Immature natural killer cell (primary cell): ENCODE measurements at regions not wholly inside any gene's neighbourhood (a gene's known extent, or its start where the extent isn't known, plus 50 kb on each side); places are given as distances from the start of the nearest gene placed in this dataset.
"Not testable (repeated sequence)": the region's sequence is repeated elsewhere in the genome, so short reads cannot be mapped to it uniquely, and the experiment has no call there.

Experiments used
- DNase-seq, 3 donors: peaks; one replicate each; pipeline ENCODE4 v3.0.0; 2022; ENCODE audit warnings: mixed read lengths in 1 of 3
- H3K27ac Mint-ChIP-seq, 6 donors: one replicate each; pipeline ENCODE4 v1.8.0; 2020; ENCODE audit warnings: mixed read lengths in 6 of 6, mild to moderate bottlenecking in 5 of 6, inconsistent platforms in 4 of 6, moderate library complexity in 3 of 6
- H3K27me3 Mint-ChIP-seq, 3 donors: one replicate each; pipeline ENCODE4 v1.8.0; 2020 to 2021; ENCODE audit warnings: low read depth in 3 of 3, mild to moderate bottlenecking in 3 of 3, mixed read lengths in 3 of 3, moderate library complexity in 3 of 3, inconsistent platforms in 1 of 3
- H3K36me3 Mint-ChIP-seq, 3 donors: one replicate each; pipeline ENCODE4 v1.8.0; 2020; ENCODE audit warnings: mixed read lengths in 3 of 3, inconsistent platforms in 2 of 3, mild to moderate bottlenecking in 2 of 3
- H3K4me1 Mint-ChIP-seq, 2 donors: one replicate each; pipeline ENCODE4 v1.8.0; 2020; ENCODE audit warnings: inconsistent platforms in 2 of 2, mild to moderate bottlenecking in 2 of 2, mixed read lengths in 2 of 2, moderate library complexity in 1 of 2
- H3K4me3 Mint-ChIP-seq, 5 donors: one replicate each; pipeline ENCODE4 v1.8.0; 2020; ENCODE audit warnings: mild to moderate bottlenecking in 5 of 5, mixed read lengths in 5 of 5, inconsistent platforms in 3 of 5, moderate library complexity in 3 of 5
- H3K9me3 Mint-ChIP-seq, 6 donors: one replicate each; pipeline ENCODE4 v1.8.0; 2020; ENCODE audit warnings: mild to moderate bottlenecking in 6 of 6, mixed read lengths in 6 of 6, inconsistent platforms in 4 of 6, moderate library complexity in 3 of 6

GRCh38 chr2:156982615-156983014 lies 274.9 kb upstream of the GALNT5 start:
- H3K4me3 Mint-ChIP-seq, result no peak overlapping the region
- H3K9me3 Mint-ChIP-seq, result peaks cover 0 to 12% (median 2%) of the 10 kb centered on the region in 6 donors

GRCh38 chr2:156986339-156986988 lies 271.0 kb upstream of the GALNT5 start:
- Mint-ChIP-seq H3K9me3 (peaks cover 0 to 10% (median 1%) of the 10 kb centered on the region in 6 donors), H3K36me3 (no peaks in the 10 kb centered on the region), H3K27ac (no peak overlapping the region), H3K4me3 (no peak overlapping the region), H3K4me1 (no peaks in the 10 kb centered on the region), H3K27me3 (peaks cover 0 to 2% (median 1%) of the 10 kb centered on the region in 3 donors)
- DNase-seq, result no peak

More at GRCh38 chr2:156982615-156983014, 274.9 kb upstream of the GALNT5 start:
- no peaks in the 10 kb centered on the region for H3K36me3 Mint-ChIP-seq
- H3K4me1 Mint-ChIP-seq, result no peaks in the 10 kb centered on the region
- DNase-seq, result no peak
- peaks cover 0 to 3% (median 0%) of the 10 kb centered on the region in 3 donors for H3K27me3 Mint-ChIP-seq
- H3K27ac Mint-ChIP-seq, result no peak overlapping the region

- H3K4me3 Mint-ChIP-seq, result no peak overlapping the region
- no peaks in the 10 kb centered on the region for H3K4me1 Mint-ChIP-seq
- H3K27me3 Mint-ChIP-seq, result peaks cover 0 to 1% (median 0%) of the 10 kb centered on the region in 3 donors
- H3K36me3 Mint-ChIP-seq, result no peaks in the 10 kb centered on the region
- H3K27ac Mint-ChIP-seq, result no peak overlapping the region
- no peak for DNase-seq
- H3K9me3 Mint-ChIP-seq, result peaks cover 0 to 13% (median 3%) of the 10 kb centered on the region in 6 donors
These were observed 257.8 kb upstream of the GALNT5 start for GRCh38 chr2:156999661-157000060.

DNA sequence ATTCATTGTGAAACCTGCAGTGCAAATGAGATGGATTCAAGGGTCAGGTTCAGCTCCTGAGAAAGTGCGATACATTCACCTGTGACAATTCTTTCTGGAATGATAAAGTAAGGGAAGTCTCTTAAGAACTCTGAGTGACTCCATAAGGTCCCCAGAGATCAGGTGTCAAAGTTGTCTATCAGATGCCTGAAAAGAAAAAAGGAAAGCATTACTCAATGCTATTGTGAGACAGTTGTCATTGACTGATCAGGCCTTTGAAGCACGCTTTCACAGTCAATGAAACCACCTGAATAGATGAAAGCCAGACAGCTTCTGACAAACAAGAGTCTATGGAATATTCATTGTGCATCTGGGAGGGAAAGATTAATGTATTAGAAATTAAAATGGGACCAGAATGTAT lies 252.7 kb upstream of the GALNT5 start:
- no peaks in the 10 kb centered on the region for H3K36me3 Mint-ChIP-seq
- no peaks in the 10 kb centered on the region for H3K27me3 Mint-ChIP-seq
- H3K9me3 Mint-ChIP-seq, result peaks cover 0 to 13% (median 3%) of the 10 kb centered on the region in 6 donors
- no peak overlapping the region for H3K4me3 Mint-ChIP-seq
- no peaks in the 10 kb centered on the region for H3K4me1 Mint-ChIP-seq
- DNase-seq, result no peak
- H3K27ac Mint-ChIP-seq, result no peak overlapping the region

DNA sequence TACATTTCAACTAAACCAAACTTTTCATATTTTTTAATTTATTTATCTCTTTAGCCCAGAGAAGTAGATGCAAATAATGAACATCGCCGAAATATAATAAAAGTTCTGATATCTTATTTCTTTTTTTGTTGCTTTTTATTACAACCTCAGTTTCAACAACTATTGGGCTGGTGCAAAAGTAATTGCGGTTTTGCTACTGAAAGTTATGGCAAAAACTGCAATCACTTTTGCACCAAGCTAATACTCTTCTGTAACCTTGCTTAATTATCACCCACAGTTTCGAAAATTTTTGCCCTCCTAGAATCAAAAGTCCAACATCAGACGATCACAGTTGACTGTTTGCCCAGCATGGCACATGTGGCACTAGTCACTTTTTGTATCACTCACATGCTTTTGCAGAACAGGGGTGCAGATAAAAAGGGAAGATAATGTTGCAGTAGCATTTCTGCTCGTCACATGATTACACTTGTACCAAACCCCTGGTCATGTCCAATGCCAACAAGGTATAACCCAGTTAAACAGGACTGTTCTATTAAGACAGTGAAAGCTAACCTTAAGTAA lies 242.4 kb upstream of the GALNT5 start:
- no peak overlapping the region for H3K27ac Mint-ChIP-seq

GRCh38 chr2:157023264-157023663 lies 234.2 kb upstream of the GALNT5 start:
- not testable (repeated sequence) for DNase-seq, H3K4me1 Mint-ChIP-seq, H3K27me3 Mint-ChIP-seq, H3K4me3 Mint-ChIP-seq, H3K27ac Mint-ChIP-seq, H3K36me3 Mint-ChIP-seq
- H3K9me3 Mint-ChIP-seq, result peaks cover 0 to 16% (median 4%) of the 10 kb centered on the region in 6 donors

More for the DNA sequence above, 242.4 kb upstream of the GALNT5 start:
- no peaks in the 10 kb centered on the region for H3K27me3 Mint-ChIP-seq
- no peaks in the 10 kb centered on the region for H3K4me1 Mint-ChIP-seq
- no peaks in the 10 kb centered on the region for H3K36me3 Mint-ChIP-seq
- H3K9me3 Mint-ChIP-seq, result peaks cover 0 to 10% (median 0%) of the 10 kb centered on the region in 6 donors
- no peak overlapping the region for H3K4me3 Mint-ChIP-seq
- DNase-seq, result no peak

DNA sequence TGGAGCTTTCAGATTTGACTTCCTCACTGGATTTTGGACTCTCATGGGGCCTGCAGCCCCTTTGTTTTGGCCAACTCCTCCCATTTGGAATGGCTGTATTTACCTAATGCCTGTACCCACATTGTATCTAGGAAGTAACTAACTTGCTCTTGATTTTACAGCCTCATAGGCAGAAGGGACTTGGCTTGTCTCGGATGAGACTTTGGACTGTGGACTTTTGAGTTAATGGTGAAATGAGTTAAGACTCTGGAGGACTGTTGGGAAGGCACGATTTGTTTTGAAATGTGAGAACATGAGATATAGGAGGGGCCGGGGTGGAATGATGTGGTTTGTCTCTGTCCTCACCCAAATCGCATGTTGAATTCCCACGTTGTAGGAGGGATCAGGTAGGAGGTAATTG lies 233.4 kb upstream of the GALNT5 start:
- no peak overlapping the region for H3K27ac Mint-ChIP-seq
- peaks cover 0 to 2% (median 1%) of the 10 kb centered on the region in 3 donors for H3K27me3 Mint-ChIP-seq
- H3K36me3 Mint-ChIP-seq, result no peaks in the 10 kb centered on the region
- H3K4me3 Mint-ChIP-seq, result no peak overlapping the region
- peaks cover 0 to 16% (median 3%) of the 10 kb centered on the region in 6 donors for H3K9me3 Mint-ChIP-seq
- no peak for DNase-seq
- no peaks in the 10 kb centered on the region for H3K4me1 Mint-ChIP-seq

DNA sequence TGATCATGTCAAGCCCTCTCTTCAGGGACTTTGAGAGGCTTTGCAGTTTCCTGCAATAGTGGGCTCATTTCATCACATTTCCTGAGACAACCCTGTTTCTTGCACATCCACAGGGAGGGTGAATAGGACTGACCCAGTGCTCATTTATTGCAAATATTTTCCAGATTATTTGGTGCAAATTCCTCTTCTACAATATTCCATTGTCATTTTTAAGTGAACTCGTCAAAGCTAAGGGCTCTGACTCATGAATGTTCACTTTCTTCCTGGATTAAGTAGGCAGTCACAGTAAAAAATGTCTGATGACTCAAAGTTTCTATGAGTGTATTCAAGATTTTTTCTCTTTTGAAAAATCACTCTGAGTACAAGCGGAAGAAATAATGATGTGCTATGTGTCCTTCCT lies 225.5 kb upstream of the GALNT5 start:
- Mint-ChIP-seq H3K27me3 (peaks cover 0 to 2% (median 1%) of the 10 kb centered on the region in 3 donors), H3K27ac (no peak overlapping the region), H3K4me3 (no peak overlapping the region), H3K4me1 (no peaks in the 10 kb centered on the region), H3K36me3 (no peaks in the 10 kb centered on the region), H3K9me3 (peaks cover 0 to 2% (median 0%) of the 10 kb centered on the region in 6 donors)
- no peak for DNase-seq

DNA sequence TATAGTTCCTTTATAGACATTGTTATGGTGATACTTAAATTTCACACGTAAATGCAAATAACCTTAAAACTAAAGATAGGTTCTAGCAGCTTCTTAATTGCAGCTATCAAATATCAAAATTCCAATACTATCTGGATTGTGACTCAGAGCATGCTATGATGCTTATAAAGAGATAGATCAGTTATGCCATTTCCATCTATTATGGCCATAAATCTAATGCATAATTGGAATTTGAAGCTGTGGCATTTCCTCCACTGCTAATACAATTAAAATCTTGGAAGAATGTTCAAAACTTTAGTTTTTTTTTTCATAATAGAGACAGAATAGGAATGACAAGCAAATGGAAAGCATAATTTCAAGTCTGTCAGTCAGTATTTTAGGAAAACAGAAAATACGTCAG lies 220.8 kb upstream of the GALNT5 start:
- Mint-ChIP-seq H3K27ac (no peak overlapping the region), H3K4me3 (no peak overlapping the region), H3K9me3 (peaks cover 0 to 2% (median 0%) of the 10 kb centered on the region in 6 donors), H3K4me1 (no peaks in the 10 kb centered on the region), H3K36me3 (no peaks in the 10 kb centered on the region), H3K27me3 (no peaks in the 10 kb centered on the region)
- DNase-seq, result no peak

- no peaks in the 10 kb centered on the region for H3K36me3 Mint-ChIP-seq
- H3K27me3 Mint-ChIP-seq, result peaks cover 0 to 1% (median 0%) of the 10 kb centered on the region in 3 donors
- peaks cover 0 to 3% (median 0%) of the 10 kb centered on the region in 6 donors for H3K9me3 Mint-ChIP-seq
- H3K4me1 Mint-ChIP-seq, result no peaks in the 10 kb centered on the region
- H3K27ac Mint-ChIP-seq, result no peak overlapping the region
- no peak overlapping the region for H3K4me3 Mint-ChIP-seq
- no peak for DNase-seq
These were observed 213.7 kb upstream of the GALNT5 start for GRCh38 chr2:157043786-157044185.

DNA sequence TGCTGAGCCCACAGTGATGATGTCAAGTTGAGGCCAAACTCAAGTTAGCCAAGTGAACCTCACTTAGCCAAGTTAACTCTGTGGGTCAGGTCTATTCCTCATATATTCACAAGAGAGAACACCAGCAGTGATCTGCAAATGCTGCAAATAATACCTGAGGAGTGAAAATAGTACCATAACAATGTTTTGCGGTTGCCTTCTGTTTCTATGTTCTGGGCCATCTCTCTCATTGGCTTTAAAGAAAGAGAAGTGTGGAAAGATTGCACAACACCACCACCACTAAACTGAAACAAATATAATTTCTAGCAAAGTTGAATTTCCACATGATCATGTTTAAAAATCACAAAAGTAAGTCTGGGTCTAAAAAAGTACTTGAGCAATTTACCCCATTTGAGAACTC lies 211.1 kb upstream of the GALNT5 start:
- Mint-ChIP-seq H3K9me3 (peaks cover 0 to 3% (median 0%) of the 10 kb centered on the region in 6 donors), H3K27ac (no peak overlapping the region), H3K4me3 (no peak overlapping the region), H3K4me1 (no peaks in the 10 kb centered on the region), H3K27me3 (peaks cover 0 to 1% (median 0%) of the 10 kb centered on the region in 3 donors), H3K36me3 (no peaks in the 10 kb centered on the region)
- no peak for DNase-seq

DNA sequence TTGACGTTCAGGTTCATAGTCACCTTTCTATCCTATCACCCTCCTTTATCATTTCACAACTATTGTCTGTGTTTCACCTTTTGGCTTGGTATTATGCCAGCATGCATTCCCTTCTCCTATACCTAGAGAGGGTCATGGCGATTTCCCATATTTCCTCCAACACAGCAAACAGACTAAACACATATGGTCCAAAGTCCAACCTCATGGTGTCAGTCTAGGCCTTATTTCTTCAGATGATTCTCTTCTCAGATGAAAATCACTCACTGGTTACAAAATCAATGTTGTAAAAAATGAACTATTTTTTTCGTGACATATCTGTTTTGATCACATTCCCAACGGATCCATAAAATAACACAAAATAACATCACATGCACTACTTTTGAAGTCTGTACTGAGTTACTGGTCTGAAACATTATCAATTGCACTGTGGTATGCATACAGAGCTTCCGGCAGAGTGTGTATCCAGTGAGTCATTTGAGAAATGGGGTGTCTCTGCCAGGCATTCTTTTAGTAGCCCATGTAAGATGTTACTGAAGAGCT lies 204.8 kb upstream of the GALNT5 start:
- H3K4me3 Mint-ChIP-seq, result no peak overlapping the region
- H3K27ac Mint-ChIP-seq, result no peak overlapping the region
- no peak for DNase-seq
- H3K4me1 Mint-ChIP-seq, result no peaks in the 10 kb centered on the region
- H3K9me3 Mint-ChIP-seq, result peaks cover 0 to 2% (median 0%) of the 10 kb centered on the region in 6 donors
- no peaks in the 10 kb centered on the region for H3K36me3 Mint-ChIP-seq
- H3K27me3 Mint-ChIP-seq, result peaks cover 0 to 2% (median 0%) of the 10 kb centered on the region in 3 donors

- Mint-ChIP-seq H3K9me3 (peaks cover 0 to 2% (median 0%) of the 10 kb centered on the region in 6 donors), H3K4me1 (no peaks in the 10 kb centered on the region), H3K27me3 (peaks cover 0 to 2% (median 0%) of the 10 kb centered on the region in 3 donors), H3K27ac (no peak overlapping the region), H3K4me3 (no peak overlapping the region), H3K36me3 (no peaks in the 10 kb centered on the region)
- DNase-seq, result no peak
These were observed 203.6 kb upstream of the GALNT5 start for GRCh38 chr2:157053876-157054275.

- no peak for DNase-seq
- Mint-ChIP-seq H3K27me3 (peaks cover 0 to 2% (median 0%) of the 10 kb centered on the region in 3 donors), H3K4me1 (no peaks in the 10 kb centered on the region), H3K4me3 (no peak overlapping the region), H3K36me3 (no peaks in the 10 kb centered on the region), H3K9me3 (peaks cover 0 to 2% (median 0%) of the 10 kb centered on the region in 6 donors), H3K27ac (no peak overlapping the region)
These were observed 201.8 kb upstream of the GALNT5 start for GRCh38 chr2:157055660-157056199.
